WTC11 (cell line): ENCODE measurements at regions not wholly inside any gene's neighbourhood (a gene's known extent, or its start where the extent isn't known, plus 50 kb on each side); places are given as distances from the start of the nearest gene placed in this dataset.

Source experiments
- CREB1 ChIP-seq: sonication (generic); formaldehyde crosslinking; IDR thresholded peaks from 2 replicates; pipeline ENCODE4 v1.8.0; 2023; ENCODE audit warnings: mild to moderate bottlenecking, missing genetic modification reagents
- CTCF ChIP-seq: fragments of 200-600 bp; IDR thresholded peaks from 2 replicates; pipeline ENCODE4 v1.8.0; 2022; ENCODE audit warnings: antibody characterized with exemption
- ESRRA ChIP-seq: sonication (generic); formaldehyde crosslinking; IDR thresholded peaks from 2 replicates; pipeline ENCODE4 v1.8.1; 2022; ENCODE audit warnings: mild to moderate bottlenecking, missing genetic modification reagents, borderline replicate concordance
- SP1 ChIP-seq: sonication (generic); formaldehyde crosslinking; conservative IDR thresholded peaks from 2 replicates; pipeline ENCODE4 v1.8.1; 2022; ENCODE audit warnings: missing genetic modification reagents
- ZNF263 ChIP-seq: sonication (generic); formaldehyde crosslinking; IDR thresholded peaks from 2 replicates; pipeline ENCODE4 v1.8.1; 2022; ENCODE audit warnings: low read depth, mild to moderate bottlenecking, moderate library complexity, missing genetic modification reagents
- TF ChIP-seq, protein P1 (sequence below): sonication (generic); formaldehyde crosslinking; IDR thresholded peaks from 2 replicates; pipeline ENCODE4 v1.8.1; 2023; ENCODE audit warnings: mild to moderate bottlenecking, missing genetic modification reagents, moderate library complexity

DNA sequence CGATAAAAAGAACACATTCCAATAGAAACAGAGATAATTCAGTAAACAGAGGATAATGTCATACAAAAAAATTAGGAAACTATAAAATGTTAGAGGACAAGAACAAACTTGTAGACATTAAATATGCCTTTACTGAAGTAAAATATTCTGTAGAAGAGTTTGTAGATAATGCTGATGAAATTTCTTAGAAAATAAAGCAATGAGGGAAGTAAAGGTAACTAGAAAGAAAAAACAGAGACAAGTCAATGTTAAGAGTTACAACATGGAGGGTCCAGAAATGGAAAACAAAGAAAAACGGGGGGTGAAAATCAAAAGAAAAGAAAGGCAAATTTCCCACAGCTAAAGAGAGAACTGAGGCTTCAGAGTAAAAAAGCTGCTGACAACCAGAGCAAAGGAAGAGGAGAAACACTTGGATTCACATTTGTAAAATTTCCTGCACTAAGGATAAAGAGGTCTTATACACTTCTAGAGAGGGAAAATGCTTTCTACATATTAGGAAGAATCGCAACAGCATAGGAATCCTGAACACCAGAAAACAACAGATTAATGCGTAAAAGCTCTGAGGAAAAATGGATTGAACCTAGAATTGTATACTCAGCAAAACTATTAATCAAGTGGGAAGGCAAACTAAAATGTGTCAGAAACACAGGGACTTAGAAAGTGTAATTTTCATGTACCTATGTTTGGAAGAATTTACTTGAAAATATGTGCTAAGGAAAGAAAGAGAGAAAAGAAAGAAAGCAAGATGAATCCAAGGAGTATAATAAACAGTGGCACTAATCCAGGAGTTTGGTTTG is 55.0 kb upstream of the AGR3 start:
- TF ChIP-seq SP1 (CRISPR knock-in tag): no peak
- TF ChIP-seq, protein P1, sequence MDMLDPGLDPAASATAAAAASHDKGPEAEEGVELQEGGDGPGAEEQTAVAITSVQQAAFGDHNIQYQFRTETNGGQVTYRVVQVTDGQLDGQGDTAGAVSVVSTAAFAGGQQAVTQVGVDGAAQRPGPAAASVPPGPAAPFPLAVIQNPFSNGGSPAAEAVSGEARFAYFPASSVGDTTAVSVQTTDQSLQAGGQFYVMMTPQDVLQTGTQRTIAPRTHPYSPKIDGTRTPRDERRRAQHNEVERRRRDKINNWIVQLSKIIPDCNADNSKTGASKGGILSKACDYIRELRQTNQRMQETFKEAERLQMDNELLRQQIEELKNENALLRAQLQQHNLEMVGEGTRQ: no peak
- TF ChIP-seq CREB1 (CRISPR knock-in tag): no peak
- TF ChIP-seq CTCF: no peak
- TF ChIP-seq ESRRA (CRISPR knock-in tag): no peak
- no peak for TF ChIP-seq ZNF263 (CRISPR knock-in tag)
